ENCODE measurements at regions not wholly inside any gene's neighbourhood (a gene's known extent, or its start where the extent isn't known, plus 50 kb on each side); places are given as distances from the start of the nearest gene placed in this dataset.

- H3K4me1 ChIP-seq (ENCODE audit: insufficient read depth, low read length), result peaks cover 9% of the 10 kb centered on the region
- no peak overlapping the region for H3K4me2 ChIP-seq (ENCODE audit: insufficient read depth, low read length)
- DNase-seq (no peak), ATAC-seq (ENCODE audit: insufficient read depth, low read depth) (no peak)
- no peak overlapping the region for H3K27ac ChIP-seq (ENCODE audit: low read length)
- no peaks in the 10 kb centered on the region for H3K36me3 ChIP-seq (ENCODE audit: insufficient read depth, low read length)
- H2AFZ ChIP-seq (ENCODE audit: low read depth, low read length), result no peak overlapping the region
- no peaks in the 10 kb centered on the region for H4K20me1 ChIP-seq (ENCODE audit: insufficient read depth, low read length)
- TF ChIP-seq EZH2 (IDR thresholded peaks at IDR 0.05; ENCODE audit: borderline replicate concordance, low read depth, low read length, severe bottlenecking) (no peak), CTCF (IDR thresholded peaks at IDR 0.05; ENCODE audit: borderline replicate concordance, extremely low read depth, low read length, poor library complexity, severe bottlenecking) (no peak)
- H3K9ac ChIP-seq (ENCODE audit: low read depth, low read length), result no peak overlapping the region
- H3K4me3 ChIP-seq (ENCODE audit: low read depth in 1 of 2, low read length in 2 of 2), result no peak overlapping the region
- no peaks in the 10 kb centered on the region for H3K79me2 ChIP-seq (ENCODE audit: insufficient read depth, low read length)
- no peaks in the 10 kb centered on the region for H3K9me3 ChIP-seq (ENCODE audit: insufficient read depth, low read length, severe bottlenecking)
- H3K27me3 ChIP-seq (ENCODE audit: insufficient read depth, low read length, poor library complexity), result no peaks in the 10 kb centered on the region
These were observed 467.0 kb upstream of the C16orf82 start for GRCh38 chr16:26599785-26600104.

- H3K27ac ChIP-seq (ENCODE audit: low read length), result no peak overlapping the region
- ATAC-seq (ENCODE audit: insufficient read depth, low read depth) (no peak), DNase-seq (no peak)
- peaks cover 9% of the 10 kb centered on the region for H3K4me1 ChIP-seq (ENCODE audit: insufficient read depth, low read length)
- H3K9me3 ChIP-seq (ENCODE audit: insufficient read depth, low read length, severe bottlenecking), result no peaks in the 10 kb centered on the region
- no peak overlapping the region for H2AFZ ChIP-seq (ENCODE audit: low read depth, low read length)
- no peaks in the 10 kb centered on the region for H3K36me3 ChIP-seq (ENCODE audit: insufficient read depth, low read length)
- H3K27me3 ChIP-seq (ENCODE audit: insufficient read depth, low read length, poor library complexity), result peaks cover 4% of the 10 kb centered on the region
- H3K79me2 ChIP-seq (ENCODE audit: insufficient read depth, low read length), result no peaks in the 10 kb centered on the region
- TF ChIP-seq CTCF (IDR thresholded peaks at IDR 0.05; ENCODE audit: borderline replicate concordance, extremely low read depth, low read length, poor library complexity, severe bottlenecking) (no peak), EZH2 (IDR thresholded peaks at IDR 0.05; ENCODE audit: borderline replicate concordance, low read depth, low read length, severe bottlenecking) (no peak)
- no peak overlapping the region for H3K9ac ChIP-seq (ENCODE audit: low read depth, low read length)
- H3K4me3 ChIP-seq (ENCODE audit: low read depth in 1 of 2, low read length in 2 of 2), result no peak overlapping the region
- no peak overlapping the region for H3K4me2 ChIP-seq (ENCODE audit: insufficient read depth, low read length)
- no peaks in the 10 kb centered on the region for H4K20me1 ChIP-seq (ENCODE audit: insufficient read depth, low read length)
These were observed 465.4 kb upstream of the C16orf82 start for GRCh38 chr16:26601335-26601734.

- no peak for ATAC-seq (ENCODE audit: insufficient read depth, low read depth)
- Histone ChIP-seq H3K4me2 (ENCODE audit: insufficient read depth, low read length) (no peak overlapping the region), H4K20me1 (ENCODE audit: insufficient read depth, low read length) (no peaks in the 10 kb centered on the region), H3K27ac (ENCODE audit: low read length) (no peak overlapping the region), H2AFZ (ENCODE audit: low read depth, low read length) (no peak overlapping the region), H3K4me1 (ENCODE audit: insufficient read depth, low read length) (no peaks in the 10 kb centered on the region), H3K27me3 (ENCODE audit: insufficient read depth, low read length, poor library complexity) (peaks cover 5% of the 10 kb centered on the region), H3K36me3 (ENCODE audit: insufficient read depth, low read length) (no peaks in the 10 kb centered on the region), H3K9ac (ENCODE audit: low read depth, low read length) (no peak overlapping the region), H3K4me3 (ENCODE audit: low read depth in 1 of 2, low read length in 2 of 2) (no peak overlapping the region), H3K9me3 (ENCODE audit: insufficient read depth, low read length, severe bottlenecking) (no peaks in the 10 kb centered on the region), H3K79me2 (ENCODE audit: insufficient read depth, low read length) (no peaks in the 10 kb centered on the region)
- DNase-seq, result no peak
- TF ChIP-seq CTCF (IDR thresholded peaks at IDR 0.05; ENCODE audit: borderline replicate concordance, extremely low read depth, low read length, poor library complexity, severe bottlenecking) (no peak), EZH2 (IDR thresholded peaks at IDR 0.05; ENCODE audit: borderline replicate concordance, low read depth, low read length, severe bottlenecking) (no peak)
These were observed 461.0 kb upstream of the C16orf82 start for GRCh38 chr16:26605626-26606271.

Measured in DND-41 (cell line).